ENCODE measurements at regions not wholly inside any gene's neighbourhood (a gene's known extent, or its start where the extent isn't known, plus 50 kb on each side); places are given as distances from the start of the nearest gene placed in this dataset.

- DNase-seq (ENCODE audit: low read depth) = no peak
- TF ChIP-seq CTCF (IDR thresholded peaks at IDR 0.05; ENCODE audit: control insufficient read depth, extremely low read depth, insufficient read depth) = no peak
- no peak overlapping the region for H3K4me3 ChIP-seq (ENCODE audit: low read depth, low read length)
Measured at GRCh38 chr21:41653243-41653953, 113.5 kb downstream of the RIPK4 start.

GRCh38 chr21:41651830-41652229 lies 115.0 kb downstream of the RIPK4 start:
- no peak for DNase-seq (ENCODE audit: low read depth)
- H3K4me3 ChIP-seq (ENCODE audit: low read depth, low read length) = no peak overlapping the region
- TF ChIP-seq CTCF (IDR thresholded peaks at IDR 0.05; ENCODE audit: control insufficient read depth, extremely low read depth, insufficient read depth) = no peak

- H3K4me3 ChIP-seq (ENCODE audit: low read depth, low read length) = no peak overlapping the region
- no peak for TF ChIP-seq CTCF (IDR thresholded peaks at IDR 0.05; ENCODE audit: control insufficient read depth, extremely low read depth, insufficient read depth)
Measured at GRCh38 chr21:41651406-41651805, 115.4 kb downstream of the RIPK4 start.

GRCh38 chr21:41650526-41651145 lies 116.2 kb downstream of the RIPK4 start:
- TF ChIP-seq CTCF (IDR thresholded peaks at IDR 0.05; ENCODE audit: control insufficient read depth, extremely low read depth, insufficient read depth) = no peak
- no peak for DNase-seq (ENCODE audit: low read depth)
- no peak overlapping the region for H3K4me3 ChIP-seq (ENCODE audit: low read depth, low read length)

More at GRCh38 chr21:41651406-41651805, 115.4 kb downstream of the RIPK4 start:
- DNase-seq (ENCODE audit: low read depth) = no peak

- no peak for TF ChIP-seq CTCF (IDR thresholded peaks at IDR 0.05; ENCODE audit: control insufficient read depth, extremely low read depth, insufficient read depth)
- DNase-seq (ENCODE audit: low read depth) = no peak
Measured at GRCh38 chr21:41648591-41649031, 118.2 kb downstream of the RIPK4 start.

GRCh38 chr21:41647806-41648561 lies 118.9 kb downstream of the RIPK4 start:
- DNase-seq (ENCODE audit: low read depth) = no peak
- no peak for TF ChIP-seq CTCF (IDR thresholded peaks at IDR 0.05; ENCODE audit: control insufficient read depth, extremely low read depth, insufficient read depth)

More at GRCh38 chr21:41648591-41649031, 118.2 kb downstream of the RIPK4 start:
- H3K4me3 ChIP-seq (ENCODE audit: low read depth, low read length) = no peak overlapping the region

More at GRCh38 chr21:41647806-41648561, 118.9 kb downstream of the RIPK4 start:
- no peak overlapping the region for H3K4me3 ChIP-seq (ENCODE audit: low read depth, low read length)

All from LNCaP clone FGC (cell line).